ENCODE measurements at regions not wholly inside any gene's neighbourhood (a gene's known extent, or its start where the extent isn't known, plus 50 kb on each side); places are given as distances from the start of the nearest gene placed in this dataset.

- TF ChIP-seq EZH2 (IDR thresholded peaks at IDR 0.05), result no peak
- TF ChIP-seq POLR2AphosphoS5 (IDR thresholded peaks at IDR 0.05; ENCODE audit: borderline replicate concordance, low read depth, low read length), result no peak
- no peak for TF ChIP-seq FOXP2 (optimal IDR thresholded peaks at IDR 0.05; ENCODE audit: control extremely low read depth, extremely low read length, insufficient read depth)
These were observed 75.9 kb upstream of the RNU2-1 start for GRCh38 chr17:43309505-43310332.

All from SK-N-MC (cell line).